ENCODE measurements at regions not wholly inside any gene's neighbourhood (a gene's known extent, or its start where the extent isn't known, plus 50 kb on each side); places are given as distances from the start of the nearest gene placed in this dataset.
"Not testable (repeated sequence)": the region's sequence is repeated elsewhere in the genome, so short reads cannot be mapped to it uniquely, and the experiment has no call there.

DNA sequence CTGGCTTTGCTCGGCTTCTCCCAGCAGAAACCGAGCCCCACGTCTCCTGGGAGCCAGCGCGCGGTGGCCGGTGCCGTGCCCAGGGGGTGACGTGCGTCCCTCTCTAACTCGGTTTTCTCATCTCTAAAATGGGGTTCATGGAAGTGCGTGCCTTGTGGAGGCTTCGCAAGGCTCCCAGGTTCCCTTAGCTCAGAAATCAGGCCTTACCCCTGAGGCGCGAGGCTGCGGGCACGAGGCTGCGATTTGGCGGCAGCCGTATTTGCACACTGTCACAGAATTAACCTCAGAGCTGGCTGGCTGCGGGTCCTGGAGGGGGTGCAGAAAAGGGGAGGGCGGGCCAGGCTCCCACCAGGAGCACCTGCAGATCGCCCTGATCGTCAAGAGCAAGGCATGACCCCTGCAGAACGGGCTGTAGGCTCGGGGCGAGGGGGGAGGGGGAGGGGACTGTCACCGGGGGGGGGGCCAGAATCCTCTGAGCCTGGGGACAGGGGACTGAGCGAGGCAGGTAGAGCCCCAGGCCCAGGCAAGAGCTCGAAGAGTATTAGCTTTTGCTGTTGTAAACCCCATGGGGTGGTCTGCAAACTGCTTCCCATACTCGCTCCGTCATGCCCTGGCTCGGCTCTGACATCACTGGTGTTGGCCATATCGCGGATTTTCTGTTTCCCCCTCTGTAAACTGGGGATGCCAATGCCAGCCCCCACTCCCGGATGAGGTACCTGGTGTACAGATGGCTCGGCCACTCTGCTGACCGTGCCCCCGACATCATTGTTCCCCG lies 62.2 kb downstream of the CCNE1 start:
- H3K27me3 Mint-ChIP-seq (ENCODE audit: unreplicated experiment) = peaks cover 16% of the 10 kb centered on the region
- DNase-seq = no peak
- peak overlapping the region; percentile 63 for H3K4me3 Mint-ChIP-seq (ENCODE audit: unreplicated experiment)
- no peaks in the 10 kb centered on the region for H3K36me3 Mint-ChIP-seq (ENCODE audit: unreplicated experiment)
- H3K4me1 Mint-ChIP-seq (ENCODE audit: low read depth, unreplicated experiment) = peaks cover 4% of the 10 kb centered on the region
- TF ChIP-seq, protein P1, sequence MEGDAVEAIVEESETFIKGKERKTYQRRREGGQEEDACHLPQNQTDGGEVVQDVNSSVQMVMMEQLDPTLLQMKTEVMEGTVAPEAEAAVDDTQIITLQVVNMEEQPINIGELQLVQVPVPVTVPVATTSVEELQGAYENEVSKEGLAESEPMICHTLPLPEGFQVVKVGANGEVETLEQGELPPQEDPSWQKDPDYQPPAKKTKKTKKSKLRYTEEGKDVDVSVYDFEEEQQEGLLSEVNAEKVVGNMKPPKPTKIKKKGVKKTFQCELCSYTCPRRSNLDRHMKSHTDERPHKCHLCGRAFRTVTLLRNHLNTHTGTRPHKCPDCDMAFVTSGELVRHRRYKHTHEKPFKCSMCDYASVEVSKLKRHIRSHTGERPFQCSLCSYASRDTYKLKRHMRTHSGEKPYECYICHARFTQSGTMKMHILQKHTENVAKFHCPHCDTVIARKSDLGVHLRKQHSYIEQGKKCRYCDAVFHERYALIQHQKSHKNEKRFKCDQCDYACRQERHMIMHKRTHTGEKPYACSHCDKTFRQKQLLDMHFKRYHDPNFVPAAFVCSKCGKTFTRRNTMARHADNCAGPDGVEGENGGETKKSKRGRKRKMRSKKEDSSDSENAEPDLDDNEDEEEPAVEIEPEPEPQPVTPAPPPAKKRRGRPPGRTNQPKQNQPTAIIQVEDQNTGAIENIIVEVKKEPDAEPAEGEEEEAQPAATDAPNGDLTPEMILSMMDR (IDR thresholded peaks at IDR 0.05; ENCODE audit: partially characterized antibody, unreplicated experiment) = peak; percentile 12
- no peaks in the 10 kb centered on the region for H3K9me3 Mint-ChIP-seq (ENCODE audit: unreplicated experiment)
- H3K27ac Mint-ChIP-seq (ENCODE audit: unreplicated experiment) = no peak overlapping the region

DNA sequence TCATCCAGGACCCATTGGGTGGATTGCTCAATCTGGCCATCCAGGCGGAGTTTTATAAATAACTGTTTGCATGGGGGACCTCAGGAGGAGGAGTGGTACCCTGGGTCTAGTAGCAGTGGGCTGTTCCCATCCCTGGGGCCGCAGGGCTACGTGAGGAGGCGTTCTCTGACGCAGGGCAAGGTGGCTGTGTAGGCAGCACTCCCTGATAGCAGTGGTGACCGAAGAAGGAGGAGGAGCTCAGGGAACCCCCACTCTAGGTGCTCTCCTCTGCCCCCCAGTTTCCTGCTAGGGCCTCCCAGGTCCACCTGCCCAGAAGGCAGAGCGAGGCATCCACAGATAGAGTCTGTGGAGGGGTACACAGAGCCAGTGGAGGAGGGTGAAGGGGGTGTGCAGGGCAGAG lies 64.1 kb downstream of the CCNE1 start:
- TF ChIP-seq, protein P1 (IDR thresholded peaks at IDR 0.05; ENCODE audit: partially characterized antibody, unreplicated experiment) = no peak
- H3K4me1 Mint-ChIP-seq (ENCODE audit: low read depth, unreplicated experiment) = peaks cover 4% of the 10 kb centered on the region
- H3K27me3 Mint-ChIP-seq (ENCODE audit: unreplicated experiment) = peaks cover 16% of the 10 kb centered on the region

DNA sequence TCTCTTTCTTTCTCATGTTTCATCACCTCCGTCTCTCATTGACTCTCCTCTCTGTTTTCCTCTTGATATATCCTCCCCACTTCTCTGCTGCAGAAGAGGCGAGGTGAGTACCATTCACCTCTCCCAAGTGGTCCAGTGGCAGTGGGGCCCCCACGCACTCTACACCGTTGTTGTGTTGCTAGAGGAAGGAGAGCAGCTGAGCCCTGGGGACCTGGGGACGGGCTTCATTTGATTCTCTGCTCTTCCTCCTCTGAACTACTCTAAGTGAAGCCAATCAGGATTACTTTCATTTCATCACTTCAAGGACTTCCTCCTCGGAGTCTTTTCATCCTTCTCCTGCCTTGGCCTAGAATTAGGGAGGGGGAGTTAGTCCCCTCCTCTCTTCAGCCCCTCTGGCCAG lies 64.6 kb downstream of the CCNE1 start:
- Mint-ChIP-seq H3K36me3 (ENCODE audit: unreplicated experiment) (no peaks in the 10 kb centered on the region), H3K27ac (ENCODE audit: unreplicated experiment) (no peak overlapping the region), H3K4me3 (ENCODE audit: unreplicated experiment) (peak overlapping the region; percentile 9), H3K4me1 (ENCODE audit: low read depth, unreplicated experiment) (peaks cover 4% of the 10 kb centered on the region), H3K27me3 (ENCODE audit: unreplicated experiment) (peaks cover 14% of the 10 kb centered on the region), H3K9me3 (ENCODE audit: unreplicated experiment) (no peaks in the 10 kb centered on the region)
- DNase-seq = no peak
- TF ChIP-seq, protein P1 (IDR thresholded peaks at IDR 0.05; ENCODE audit: partially characterized antibody, unreplicated experiment) = no peak

More for the DNA sequence above, 64.1 kb downstream of the CCNE1 start:
- no peak for DNase-seq
- Mint-ChIP-seq H3K4me3 (ENCODE audit: unreplicated experiment) (no peak overlapping the region), H3K27ac (ENCODE audit: unreplicated experiment) (no peak overlapping the region), H3K9me3 (ENCODE audit: unreplicated experiment) (no peaks in the 10 kb centered on the region), H3K36me3 (ENCODE audit: unreplicated experiment) (no peaks in the 10 kb centered on the region)

DNA sequence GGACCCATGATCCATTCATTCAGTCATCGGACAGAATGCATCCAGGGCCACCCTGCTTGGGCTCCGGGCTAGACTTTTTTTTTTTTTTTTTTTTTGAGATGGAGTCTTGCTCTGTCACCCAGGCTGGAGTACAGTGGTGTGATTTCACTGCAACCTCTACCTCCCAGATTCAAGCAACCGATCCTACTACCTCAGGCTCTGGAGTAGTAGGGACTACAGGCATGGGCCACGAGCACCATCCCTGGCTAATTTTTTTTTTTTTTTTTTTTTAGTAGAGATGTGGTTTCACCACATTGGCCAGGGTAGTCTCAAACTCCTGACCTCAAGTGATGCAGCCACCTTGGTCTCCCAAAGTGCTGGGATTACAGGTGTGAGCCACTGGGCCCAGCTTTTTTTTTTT lies 65.1 kb downstream of the CCNE1 start:
- H3K4me3 Mint-ChIP-seq (ENCODE audit: unreplicated experiment); H3K4me1 Mint-ChIP-seq (ENCODE audit: low read depth, unreplicated experiment); H3K27ac Mint-ChIP-seq (ENCODE audit: unreplicated experiment); DNase-seq; H3K36me3 Mint-ChIP-seq (ENCODE audit: unreplicated experiment); H3K9me3 Mint-ChIP-seq (ENCODE audit: unreplicated experiment): not testable (repeated sequence)
- peaks cover 13% of the 10 kb centered on the region for H3K27me3 Mint-ChIP-seq (ENCODE audit: unreplicated experiment)

DNA sequence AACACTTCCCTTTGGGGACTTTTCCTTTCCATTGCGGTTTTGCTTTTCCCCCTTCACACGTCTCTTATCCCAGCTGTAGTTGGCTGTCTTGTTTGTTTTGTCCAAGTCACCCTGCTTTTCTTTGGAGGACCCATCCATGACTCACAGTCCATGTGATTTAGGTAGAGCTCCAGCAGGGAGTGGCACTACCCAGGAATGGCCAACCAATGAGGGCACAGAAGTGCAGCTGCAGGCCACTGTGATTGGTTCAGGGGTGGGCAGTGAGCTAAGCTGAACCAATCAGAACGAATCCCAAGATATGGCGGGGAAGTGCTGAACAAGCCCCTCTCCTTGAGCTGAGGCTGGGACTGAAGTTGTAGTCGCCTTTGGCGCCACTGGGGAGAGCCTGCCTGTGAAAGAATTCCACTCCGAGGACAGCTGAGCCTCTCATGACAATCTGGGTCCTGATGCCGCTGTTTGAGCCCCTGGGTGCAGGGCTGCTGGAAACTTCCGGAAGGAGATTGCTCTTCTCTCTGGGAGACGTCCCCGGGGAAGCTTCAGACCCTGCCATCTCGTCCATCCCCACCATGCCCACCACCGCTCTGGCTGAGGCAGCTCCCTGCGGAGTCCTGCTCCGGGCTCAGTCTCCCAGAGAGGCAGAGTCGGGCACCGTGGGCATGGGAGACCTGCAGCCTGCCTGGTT lies 62.9 kb upstream of the URI1 start:
- H3K36me3 Mint-ChIP-seq (ENCODE audit: unreplicated experiment) = no peaks in the 10 kb centered on the region
- DNase-seq = no peak
- peaks cover 4% of the 10 kb centered on the region for H3K4me1 Mint-ChIP-seq (ENCODE audit: low read depth, unreplicated experiment)
- H3K27ac Mint-ChIP-seq (ENCODE audit: unreplicated experiment) = no peak overlapping the region
- H3K9me3 Mint-ChIP-seq (ENCODE audit: unreplicated experiment) = no peaks in the 10 kb centered on the region
- TF ChIP-seq, protein P1 (IDR thresholded peaks at IDR 0.05; ENCODE audit: partially characterized antibody, unreplicated experiment) = no peak
- no peak overlapping the region for H3K4me3 Mint-ChIP-seq (ENCODE audit: unreplicated experiment)
- H3K27me3 Mint-ChIP-seq (ENCODE audit: unreplicated experiment) = peaks cover 5% of the 10 kb centered on the region
